GM18508 (cell line): ENCODE measurements at regions not wholly inside any gene's neighbourhood (a gene's known extent, or its start where the extent isn't known, plus 50 kb on each side); places are given as distances from the start of the nearest gene placed in this dataset.
A peak's percentile ranks its signal among the peaks of the same experiment; 100 is the strongest.

Experiments
- ATAC-seq: cut with Tn5 transposase; IDR thresholded peaks from one replicate; pipeline ENCODE4 v1.9.1; 2021; ENCODE audit warnings: moderate number of reproducible peaks; ENCODE audit not compliant: insufficient read depth, unreplicated experiment

GRCh38 chr7:113825832-113826231 lies 93.0 kb downstream of the PPP1R3A start:
- ATAC-seq, result no peak

GRCh38 chr7:113824117-113824823 lies 94.5 kb downstream of the PPP1R3A start:
- ATAC-seq, result no peak

DNA sequence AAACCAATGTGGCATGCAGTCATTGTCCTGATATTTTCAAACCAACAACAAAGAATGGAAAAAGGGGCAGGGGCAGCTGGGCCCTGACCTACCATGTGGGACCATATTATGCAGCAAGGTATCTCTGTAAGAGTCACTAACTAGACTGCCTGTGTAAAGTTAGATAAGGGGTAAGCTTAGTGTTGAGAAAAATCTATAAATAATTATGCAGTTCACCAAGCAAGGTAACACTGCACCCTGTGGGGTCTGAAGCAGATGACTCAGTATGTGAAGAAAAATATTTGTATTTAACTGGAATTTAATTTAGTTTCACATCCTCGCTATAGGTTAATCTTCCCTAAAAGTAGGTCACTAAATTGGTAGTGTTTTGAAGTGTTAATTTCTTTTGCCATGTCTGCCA lies 99.3 kb downstream of the PPP1R3A start:
- no peak for ATAC-seq

GRCh38 chr7:113816639-113817038 lies 102.2 kb downstream of the PPP1R3A start:
- ATAC-seq, result no peak

DNA sequence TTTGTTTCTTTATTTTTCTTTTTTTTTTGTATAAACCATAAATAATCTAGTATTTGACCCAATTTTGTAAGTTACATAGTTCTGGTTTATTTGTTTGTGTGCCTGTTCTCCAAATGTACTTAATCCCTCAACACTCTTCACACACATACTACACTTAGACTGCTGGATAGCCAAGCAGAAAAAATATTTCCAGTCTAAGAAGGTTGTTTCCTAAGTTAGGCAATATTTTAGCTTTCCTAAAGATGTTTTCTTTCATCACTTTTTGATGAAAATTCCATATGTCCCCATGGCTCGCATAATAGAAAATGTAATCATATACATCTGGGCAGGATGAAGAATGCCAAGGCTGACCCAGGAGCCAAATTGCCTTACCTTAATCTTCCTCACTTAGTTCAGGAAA lies 105.3 kb downstream of the PPP1R3A start:
- ATAC-seq, result no peak

DNA sequence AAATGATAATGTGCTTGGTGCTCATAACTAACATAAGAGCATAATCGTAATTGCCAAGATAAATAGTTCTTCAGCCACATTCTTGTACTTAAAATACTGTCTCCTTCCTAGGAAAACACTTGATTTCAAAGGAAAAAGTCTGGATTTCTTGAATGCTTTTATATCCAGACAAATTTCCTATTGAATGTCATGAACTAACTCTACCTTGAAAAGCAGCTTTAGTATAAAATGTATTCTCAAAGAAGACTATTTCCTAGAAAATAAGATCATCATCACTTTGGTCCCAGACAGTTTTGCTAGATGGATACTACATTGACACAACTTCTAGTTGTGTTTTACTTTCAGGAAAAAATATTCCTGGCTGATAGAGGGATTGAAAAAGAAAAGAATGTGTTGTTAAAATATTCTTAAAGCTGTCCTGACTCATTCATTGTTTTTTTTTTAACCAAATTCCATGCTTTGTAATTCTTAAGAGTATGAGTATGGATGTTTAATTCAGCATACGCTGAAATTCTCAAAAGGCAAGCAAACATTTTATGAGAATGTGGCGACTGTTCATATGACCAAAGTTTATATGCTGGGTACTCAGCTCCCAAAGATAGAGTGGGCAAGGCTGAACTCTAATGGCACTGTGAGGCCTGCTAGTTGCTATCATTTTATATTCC lies 106.1 kb downstream of the PPP1R3A start:
- ATAC-seq, result no peak

- no peak for ATAC-seq
Measured at GRCh38 chr7:113810080-113810744, 108.6 kb downstream of the PPP1R3A start.

DNA sequence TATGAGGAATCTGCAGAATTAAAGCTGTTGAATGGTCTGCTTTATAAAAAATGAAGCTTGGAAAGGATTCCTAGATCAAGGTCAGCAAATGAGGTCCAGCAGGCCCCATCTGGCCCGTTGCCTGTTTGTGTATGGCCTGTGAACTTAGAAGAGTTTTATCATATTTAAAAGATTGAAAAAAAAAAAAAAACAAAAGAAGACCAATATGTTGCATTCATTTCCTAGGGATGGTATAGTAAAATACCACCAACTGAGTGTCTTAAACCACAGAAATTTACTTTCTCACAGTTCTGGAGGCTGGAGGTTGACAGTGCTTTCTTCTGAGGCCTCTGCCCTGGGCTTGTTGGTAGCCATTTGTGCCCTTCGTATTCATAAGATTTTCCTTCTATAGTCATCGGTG lies 109.2 kb downstream of the PPP1R3A start:
- ATAC-seq, result no peak

GRCh38 chr7:113806633-113807327 lies 112.0 kb downstream of the PPP1R3A start:
- ATAC-seq, result no peak

DNA sequence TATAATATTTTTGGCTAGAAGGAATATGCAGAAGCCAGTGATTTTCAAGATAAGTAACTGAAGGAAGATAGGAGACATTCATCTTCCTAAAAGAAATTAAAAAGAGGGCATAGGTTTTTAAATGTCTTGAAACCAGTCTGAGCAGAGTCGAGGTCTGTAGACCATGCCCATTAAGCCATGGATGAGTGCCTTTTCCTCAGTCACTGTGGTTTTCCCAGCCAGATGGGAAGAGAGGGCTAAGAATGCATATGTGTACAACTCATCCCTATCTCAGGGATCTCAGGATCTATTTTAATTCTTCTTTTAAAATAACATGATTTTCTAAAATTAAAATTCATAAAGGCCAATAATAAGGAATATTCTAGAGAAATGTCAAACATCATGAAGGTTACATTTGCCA lies 112.8 kb downstream of the PPP1R3A start:
- no peak for ATAC-seq

DNA sequence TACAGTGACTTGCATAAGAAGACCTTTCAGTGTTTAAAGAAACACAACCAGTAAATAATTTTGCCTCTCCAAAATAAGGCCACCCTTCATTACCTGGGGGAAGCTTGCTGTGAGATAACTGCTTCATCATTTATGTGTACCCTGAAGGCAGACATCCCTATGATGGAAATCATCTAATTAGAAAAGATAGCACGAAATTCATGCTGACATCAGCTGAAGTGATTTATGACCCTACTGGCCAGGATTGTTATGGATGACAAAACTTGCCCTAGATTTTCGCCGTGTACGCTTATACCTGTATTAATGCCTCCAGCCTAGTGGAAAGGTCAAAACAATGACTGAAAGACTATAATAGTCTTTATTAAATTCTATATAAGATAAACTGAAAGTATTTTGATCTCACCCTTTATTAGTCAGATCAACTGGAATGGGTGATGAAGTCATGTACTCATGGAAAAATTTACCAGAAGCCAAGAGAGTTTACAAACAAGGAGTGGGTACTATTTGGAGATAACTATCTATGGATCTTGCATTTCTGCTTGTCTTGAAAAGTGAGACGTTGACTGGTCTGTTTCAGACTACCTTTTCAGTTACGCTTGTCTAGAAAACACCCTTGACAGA lies 114.2 kb downstream of the PPP1R3A start:
- ATAC-seq, result no peak

DNA sequence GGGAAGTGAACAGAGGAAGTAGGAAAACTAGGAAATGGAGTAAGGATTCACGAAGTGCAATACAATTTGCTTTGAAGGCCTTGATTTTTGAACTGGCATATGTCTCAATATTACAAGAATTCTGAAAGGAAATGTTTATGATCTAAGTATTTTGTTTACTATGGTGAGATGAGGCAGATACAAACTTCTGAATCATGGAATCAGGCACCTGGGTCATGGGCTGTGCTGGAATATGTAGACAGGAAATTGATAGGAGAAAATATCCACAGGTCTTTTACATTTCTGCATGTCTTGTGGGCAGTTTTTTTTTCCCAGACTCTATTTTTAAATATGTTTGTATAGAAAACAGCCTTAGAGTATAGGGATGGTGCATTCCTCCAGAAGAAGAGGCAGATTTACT lies 117.1 kb downstream of the PPP1R3A start:
- ATAC-seq, result no peak

DNA sequence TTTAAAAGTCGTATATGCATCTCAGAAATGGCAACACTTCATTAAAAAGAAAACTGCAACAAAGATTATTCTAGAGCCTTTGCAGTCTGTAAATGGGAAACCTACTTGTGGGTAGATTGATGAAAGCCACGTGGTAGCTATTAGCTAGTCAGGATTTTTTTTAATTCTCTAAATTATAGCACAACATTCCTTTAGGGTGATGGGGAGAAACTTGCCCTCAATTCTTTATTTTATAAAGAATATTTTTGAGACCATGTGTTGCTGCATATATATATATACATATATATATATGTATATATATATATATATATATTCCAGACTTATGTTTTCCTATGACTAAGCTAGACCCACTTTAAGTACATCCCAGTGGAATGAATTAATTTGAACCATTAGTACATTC lies 118.0 kb downstream of the PPP1R3A start:
- no peak for ATAC-seq

- ATAC-seq, result peak; percentile 99
Measured at GRCh38 chr7:113799896-113800295, 118.9 kb downstream of the PPP1R3A start.

- ATAC-seq, result no peak
Measured at GRCh38 chr7:113797420-113798010, 121.3 kb downstream of the PPP1R3A start.

GRCh38 chr7:113796557-113796956 lies 122.3 kb downstream of the PPP1R3A start:
- no peak for ATAC-seq

GRCh38 chr7:113794573-113794972 lies 124.2 kb downstream of the PPP1R3A start:
- no peak for ATAC-seq

DNA sequence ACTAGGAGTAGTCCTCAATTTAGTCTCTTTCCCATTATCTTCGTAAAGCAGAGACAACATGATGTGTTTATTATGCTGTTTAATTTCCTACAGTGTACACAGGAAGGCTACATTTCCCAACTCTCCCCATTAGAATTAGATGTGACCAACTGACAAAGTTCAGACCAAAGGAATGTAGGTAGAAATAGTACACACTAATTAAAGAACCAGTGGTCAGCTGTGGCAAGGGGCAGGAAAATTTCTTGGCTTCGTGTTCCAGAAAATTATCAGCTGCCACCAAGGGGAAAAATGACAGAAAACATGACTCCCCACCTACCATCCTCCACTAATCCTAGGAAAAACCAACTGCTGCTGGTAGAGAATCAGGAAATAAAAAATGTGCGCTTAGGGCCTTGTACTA lies 125.6 kb downstream of the PPP1R3A start:
- no peak for ATAC-seq

DNA sequence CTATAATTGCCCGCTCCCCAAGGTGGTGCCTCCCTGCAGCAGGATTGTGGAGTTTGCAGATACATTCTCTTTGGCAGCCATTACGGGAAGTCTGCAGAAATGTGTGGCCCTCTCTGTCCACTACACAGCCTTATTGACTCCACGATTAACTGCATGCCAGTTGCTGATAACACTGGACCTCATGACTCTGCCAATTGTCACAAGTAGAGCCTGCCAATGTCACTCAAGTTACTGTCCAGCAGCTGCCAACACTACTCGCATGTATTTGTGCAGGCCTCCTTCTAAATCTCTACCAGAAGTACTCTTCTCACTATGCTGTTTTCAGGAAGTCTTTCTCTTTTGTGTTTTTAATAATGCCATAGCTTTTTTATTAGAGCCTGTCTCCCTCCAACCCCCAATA lies 128.8 kb downstream of the PPP1R3A start:
- no peak for ATAC-seq

- ATAC-seq, result no peak
Measured at GRCh38 chr7:113787106-113787505, 131.7 kb downstream of the PPP1R3A start.
